Activated naive CD4-positive, alpha-beta T cell treated with anti-CD3 and anti-CD28 coated beads, Interleukin-2, amount 10 ng/mL, durations not matched to agents 7 days and 5 days (primary cell): ENCODE measurements at regions not wholly inside any gene's neighbourhood (a gene's known extent, or its start where the extent isn't known, plus 50 kb on each side); places are given as distances from the start of the nearest gene placed in this dataset.
"Not testable (repeated sequence)": the region's sequence is repeated elsewhere in the genome, so short reads cannot be mapped to it uniquely, and the experiment has no call there.

Experiments used
- CTCF ChIA-PET: fragments of 350-600 bp; sonication (Branson Sonifier 250); formaldehyde crosslinking; loops from one replicate; lab custom pipeline; 2021; ENCODE audit warnings: antibody characterized with exemption; lab: Charles Lee
- DNase-seq: peaks from one replicate; pipeline ENCODE4 v3.0.0-alpha.2; 2020
- H3K27ac Mint-ChIP-seq: one replicate; pipeline ENCODE4 v1.8.0; 2021; ENCODE audit warnings: mild to moderate bottlenecking, moderate library complexity, mixed read lengths
- H3K27me3 Mint-ChIP-seq: one replicate; pipeline ENCODE4 v1.8.0; 2021; ENCODE audit warnings: mild to moderate bottlenecking, mixed read lengths
- H3K36me3 Mint-ChIP-seq: one replicate; pipeline ENCODE4 v1.8.0; 2021; ENCODE audit warnings: mixed read lengths
- H3K4me1 Mint-ChIP-seq: one replicate; pipeline ENCODE4 v1.8.0; 2021; ENCODE audit warnings: mixed read lengths
- H3K4me3 Mint-ChIP-seq: one replicate; pipeline ENCODE4 v1.8.0; 2021; ENCODE audit warnings: mild to moderate bottlenecking, moderate library complexity, mixed read lengths
- H3K9me3 Mint-ChIP-seq: one replicate; pipeline ENCODE4 v1.8.0; 2021; ENCODE audit warnings: mixed read lengths

GRCh38 chr13:80906860-80907259 is 565.9 kb upstream of the SPRY2 start:
- H3K36me3 Mint-ChIP-seq = no peaks in the 10 kb centered on the region
- no peak overlapping the region for H3K4me3 Mint-ChIP-seq
- H3K4me1 Mint-ChIP-seq = no peaks in the 10 kb centered on the region
- DNase-seq = no peak
- H3K27me3 Mint-ChIP-seq = no peaks in the 10 kb centered on the region
- CTCF ChIA-PET = no interaction called here
- H3K9me3 Mint-ChIP-seq = peaks cover 4% of the 10 kb centered on the region
- H3K27ac Mint-ChIP-seq = no peak overlapping the region

- CTCF ChIA-PET = no interaction called here
- Mint-ChIP-seq H3K27ac (no peak overlapping the region), H3K9me3 (peaks cover 2% of the 10 kb centered on the region), H3K4me3 (no peak overlapping the region), H3K36me3 (no peaks in the 10 kb centered on the region), H3K27me3 (no peaks in the 10 kb centered on the region), H3K4me1 (no peaks in the 10 kb centered on the region)
- no peak for DNase-seq
These were observed 563.5 kb upstream of the SPRY2 start for GRCh38 chr13:80904386-80904785.

- Mint-ChIP-seq H3K4me1 (no peaks in the 10 kb centered on the region), H3K27ac (no peak overlapping the region), H3K9me3 (peaks cover 2% of the 10 kb centered on the region), H3K27me3 (no peaks in the 10 kb centered on the region), H3K4me3 (no peak overlapping the region), H3K36me3 (no peaks in the 10 kb centered on the region)
- no peak for DNase-seq
- CTCF ChIA-PET = no interaction called here
These were observed 563.0 kb upstream of the SPRY2 start for GRCh38 chr13:80903911-80904310.

- no peak for DNase-seq
- Mint-ChIP-seq H3K4me3 (no peak overlapping the region), H3K27me3 (no peaks in the 10 kb centered on the region), H3K4me1 (no peaks in the 10 kb centered on the region), H3K27ac (no peak overlapping the region), H3K9me3 (peaks cover 4% of the 10 kb centered on the region), H3K36me3 (no peaks in the 10 kb centered on the region)
- CTCF ChIA-PET = no interaction called here
These were observed 560.6 kb upstream of the SPRY2 start for GRCh38 chr13:80901530-80901929.

- H3K27me3 Mint-ChIP-seq = no peaks in the 10 kb centered on the region
- H3K4me1 Mint-ChIP-seq = no peaks in the 10 kb centered on the region
- peaks cover 4% of the 10 kb centered on the region for H3K9me3 Mint-ChIP-seq
- DNase-seq = no peak
- H3K4me3 Mint-ChIP-seq = no peak overlapping the region
- CTCF ChIA-PET = no interaction called here
- no peak overlapping the region for H3K27ac Mint-ChIP-seq
- H3K36me3 Mint-ChIP-seq = no peaks in the 10 kb centered on the region
These were observed 560.2 kb upstream of the SPRY2 start for GRCh38 chr13:80901111-80901510.

- Mint-ChIP-seq H3K4me3 (no peak overlapping the region), H3K27me3 (no peaks in the 10 kb centered on the region), H3K27ac (no peak overlapping the region), H3K4me1 (no peaks in the 10 kb centered on the region), H3K9me3 (peaks cover 4% of the 10 kb centered on the region), H3K36me3 (no peaks in the 10 kb centered on the region)
- DNase-seq = no peak
- CTCF ChIA-PET = no interaction called here
These were observed 559.6 kb upstream of the SPRY2 start for GRCh38 chr13:80900561-80900960.

- H3K4me3 Mint-ChIP-seq, H3K4me1 Mint-ChIP-seq, H3K36me3 Mint-ChIP-seq, CTCF ChIA-PET, H3K9me3 Mint-ChIP-seq, H3K27ac Mint-ChIP-seq, DNase-seq, H3K27me3 Mint-ChIP-seq: not testable (repeated sequence)
These were observed 556.7 kb upstream of the SPRY2 start for GRCh38 chr13:80897641-80898040.

- no peaks in the 10 kb centered on the region for H3K36me3 Mint-ChIP-seq
- no peak overlapping the region for H3K27ac Mint-ChIP-seq
- H3K27me3 Mint-ChIP-seq = no peaks in the 10 kb centered on the region
- no peak overlapping the region for H3K4me3 Mint-ChIP-seq
- DNase-seq = no peak
- CTCF ChIA-PET = no interaction called here
- peaks cover 2% of the 10 kb centered on the region for H3K9me3 Mint-ChIP-seq
- no peaks in the 10 kb centered on the region for H3K4me1 Mint-ChIP-seq
These were observed 554.0 kb upstream of the SPRY2 start for GRCh38 chr13:80894917-80895316.

- Mint-ChIP-seq H3K27ac (no peak overlapping the region), H3K4me3 (no peak overlapping the region), H3K36me3 (no peaks in the 10 kb centered on the region), H3K9me3 (no peaks in the 10 kb centered on the region), H3K27me3 (no peaks in the 10 kb centered on the region), H3K4me1 (no peaks in the 10 kb centered on the region)
- DNase-seq = no peak
- CTCF ChIA-PET = no interaction called here
These were observed 548.9 kb upstream of the SPRY2 start for GRCh38 chr13:80889829-80890228.

GRCh38 chr13:80888390-80888789 is 547.5 kb upstream of the SPRY2 start:
- H3K4me1 Mint-ChIP-seq = no peaks in the 10 kb centered on the region
- no peaks in the 10 kb centered on the region for H3K9me3 Mint-ChIP-seq
- H3K27me3 Mint-ChIP-seq = no peaks in the 10 kb centered on the region
- no peak for DNase-seq
- no peak overlapping the region for H3K4me3 Mint-ChIP-seq
- CTCF ChIA-PET = no interaction called here
- H3K27ac Mint-ChIP-seq = no peak overlapping the region
- H3K36me3 Mint-ChIP-seq = no peaks in the 10 kb centered on the region

GRCh38 chr13:80884056-80884785 is 543.3 kb upstream of the SPRY2 start:
- H3K27me3 Mint-ChIP-seq = no peaks in the 10 kb centered on the region
- H3K4me3 Mint-ChIP-seq = no peak overlapping the region
- no peaks in the 10 kb centered on the region for H3K4me1 Mint-ChIP-seq
- no peak overlapping the region for H3K27ac Mint-ChIP-seq
- H3K9me3 Mint-ChIP-seq = no peaks in the 10 kb centered on the region
- H3K36me3 Mint-ChIP-seq = no peaks in the 10 kb centered on the region
- CTCF ChIA-PET = no interaction called here
- DNase-seq = no peak

GRCh38 chr13:80883545-80883944 is 542.6 kb upstream of the SPRY2 start:
- Mint-ChIP-seq H3K9me3 (no peaks in the 10 kb centered on the region), H3K4me1 (no peaks in the 10 kb centered on the region), H3K4me3 (no peak overlapping the region), H3K27me3 (no peaks in the 10 kb centered on the region), H3K27ac (no peak overlapping the region), H3K36me3 (no peaks in the 10 kb centered on the region)
- CTCF ChIA-PET = no interaction called here
- no peak for DNase-seq

- DNase-seq = no peak
- H3K27ac Mint-ChIP-seq = no peak overlapping the region
- no peaks in the 10 kb centered on the region for H3K36me3 Mint-ChIP-seq
- no peaks in the 10 kb centered on the region for H3K9me3 Mint-ChIP-seq
- H3K4me3 Mint-ChIP-seq = no peak overlapping the region
- no peaks in the 10 kb centered on the region for H3K4me1 Mint-ChIP-seq
- CTCF ChIA-PET = no interaction called here
- no peaks in the 10 kb centered on the region for H3K27me3 Mint-ChIP-seq
These were observed 541.1 kb upstream of the SPRY2 start for GRCh38 chr13:80881942-80882445.

GRCh38 chr13:80881495-80881894 is 540.6 kb upstream of the SPRY2 start:
- Mint-ChIP-seq H3K4me1 (no peaks in the 10 kb centered on the region), H3K27me3 (no peaks in the 10 kb centered on the region), H3K27ac (no peak overlapping the region), H3K9me3 (no peaks in the 10 kb centered on the region), H3K36me3 (no peaks in the 10 kb centered on the region), H3K4me3 (no peak overlapping the region)
- DNase-seq = no peak
- CTCF ChIA-PET = no interaction called here

GRCh38 chr13:80881034-80881433 is 540.1 kb upstream of the SPRY2 start:
- H3K27me3 Mint-ChIP-seq = no peaks in the 10 kb centered on the region
- no peaks in the 10 kb centered on the region for H3K9me3 Mint-ChIP-seq
- H3K4me1 Mint-ChIP-seq = no peaks in the 10 kb centered on the region
- no peak overlapping the region for H3K4me3 Mint-ChIP-seq
- no peak for DNase-seq
- H3K36me3 Mint-ChIP-seq = no peaks in the 10 kb centered on the region
- no peak overlapping the region for H3K27ac Mint-ChIP-seq
- CTCF ChIA-PET = no interaction called here

- Mint-ChIP-seq H3K9me3 (no peaks in the 10 kb centered on the region), H3K27ac (no peak overlapping the region), H3K4me1 (no peaks in the 10 kb centered on the region), H3K36me3 (no peaks in the 10 kb centered on the region), H3K4me3 (no peak overlapping the region), H3K27me3 (no peaks in the 10 kb centered on the region)
- CTCF ChIA-PET = no interaction called here
- no peak for DNase-seq
These were observed 537.0 kb upstream of the SPRY2 start for GRCh38 chr13:80877944-80878241.
